IPS-15b (cell line): ENCODE measurements at regions not wholly inside any gene's neighbourhood (a gene's known extent, or its start where the extent isn't known, plus 50 kb on each side); places are given as distances from the start of the nearest gene placed in this dataset.

Source experiments
- H3K27me3 ChIP-seq: one replicate; pipeline ENCODE4 v1.6.1; 2013; ENCODE audit warnings: low read length; ENCODE audit not compliant: control insufficient read depth, insufficient read depth
- H3K36me3 ChIP-seq: one replicate; pipeline ENCODE4 v1.6.1; 2013; ENCODE audit warnings: low read length; ENCODE audit not compliant: control insufficient read depth, insufficient read depth
- H3K4me1 ChIP-seq: one replicate; pipeline ENCODE4 v1.6.1; 2013; ENCODE audit warnings: mild to moderate bottlenecking, low read length; ENCODE audit not compliant: control insufficient read depth, insufficient read depth
- H3K4me3 ChIP-seq: one replicate; pipeline ENCODE4 v1.5.1; 2013; ENCODE audit warnings: low read depth, low read length
- H3K9ac ChIP-seq: one replicate; pipeline ENCODE4 v1.6.1; 2013; ENCODE audit warnings: low read depth, mild to moderate bottlenecking, low read length
- H3K9me3 ChIP-seq: one replicate; pipeline ENCODE4 v1.6.1; 2013; ENCODE audit warnings: mild to moderate bottlenecking, low read length; ENCODE audit not compliant: control insufficient read depth, insufficient read depth

- H3K36me3 ChIP-seq, result peaks cover 3% of the 10 kb centered on the region
- H3K4me3 ChIP-seq, result no peak overlapping the region
- no peaks in the 10 kb centered on the region for H3K4me1 ChIP-seq
- no peaks in the 10 kb centered on the region for H3K9me3 ChIP-seq
- no peaks in the 10 kb centered on the region for H3K27me3 ChIP-seq
- no peak overlapping the region for H3K9ac ChIP-seq
Observed at GRCh38 chr2:88247531-88247930, 77.4 kb downstream of the THNSL2 start.

GRCh38 chr2:88245109-88245508 lies 75.0 kb downstream of the THNSL2 start:
- H3K9ac ChIP-seq, result no peak overlapping the region
- no peaks in the 10 kb centered on the region for H3K4me1 ChIP-seq
- H3K9me3 ChIP-seq, result no peaks in the 10 kb centered on the region
- no peak overlapping the region for H3K4me3 ChIP-seq
- peaks cover 3% of the 10 kb centered on the region for H3K36me3 ChIP-seq
- no peaks in the 10 kb centered on the region for H3K27me3 ChIP-seq

- no peaks in the 10 kb centered on the region for H3K36me3 ChIP-seq
- no peak overlapping the region for H3K9ac ChIP-seq
- H3K4me3 ChIP-seq, result no peak overlapping the region
- H3K27me3 ChIP-seq, result no peaks in the 10 kb centered on the region
- H3K9me3 ChIP-seq, result no peaks in the 10 kb centered on the region
- H3K4me1 ChIP-seq, result no peaks in the 10 kb centered on the region
Observed at GRCh38 chr2:88239781-88240180, 69.6 kb downstream of the THNSL2 start.

- Histone ChIP-seq H3K27me3 (no peaks in the 10 kb centered on the region), H3K4me1 (no peaks in the 10 kb centered on the region), H3K9ac (no peak overlapping the region), H3K36me3 (no peaks in the 10 kb centered on the region), H3K9me3 (no peaks in the 10 kb centered on the region), H3K4me3 (no peak overlapping the region)
Observed at GRCh38 chr2:88236666-88237065, 66.5 kb downstream of the THNSL2 start.
